NCI-H1048 (cell line): ENCODE measurements at regions not wholly inside any gene's neighbourhood (a gene's known extent, or its start where the extent isn't known, plus 50 kb on each side); places are given as distances from the start of the nearest gene placed in this dataset.

ENCODE experiments used
- DNase-seq: peaks from one replicate; lab custom pipeline; 2025; lab: John Stamatoyannopoulos, UW

DNA sequence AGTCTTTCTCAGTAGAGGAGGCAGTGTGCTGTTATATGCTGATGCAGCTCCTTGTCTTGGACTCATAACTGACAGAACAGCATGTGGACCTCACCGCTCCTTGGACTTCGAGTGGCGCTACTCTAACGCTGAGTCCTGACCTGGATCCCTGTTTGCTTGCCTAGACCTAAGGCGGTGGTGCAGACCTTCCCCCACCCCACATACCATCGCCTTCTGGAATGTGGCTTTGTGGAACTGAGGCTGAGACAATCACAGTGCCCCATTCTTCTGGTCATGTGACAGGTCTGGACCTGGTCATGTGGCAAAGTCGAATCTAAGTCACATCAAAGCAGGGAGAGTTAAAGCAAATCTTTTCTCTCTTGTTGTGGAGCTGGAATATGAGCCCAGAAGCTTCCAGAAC lies 190.7 kb upstream of the MKI67 start:
- no peak for DNase-seq

DNA sequence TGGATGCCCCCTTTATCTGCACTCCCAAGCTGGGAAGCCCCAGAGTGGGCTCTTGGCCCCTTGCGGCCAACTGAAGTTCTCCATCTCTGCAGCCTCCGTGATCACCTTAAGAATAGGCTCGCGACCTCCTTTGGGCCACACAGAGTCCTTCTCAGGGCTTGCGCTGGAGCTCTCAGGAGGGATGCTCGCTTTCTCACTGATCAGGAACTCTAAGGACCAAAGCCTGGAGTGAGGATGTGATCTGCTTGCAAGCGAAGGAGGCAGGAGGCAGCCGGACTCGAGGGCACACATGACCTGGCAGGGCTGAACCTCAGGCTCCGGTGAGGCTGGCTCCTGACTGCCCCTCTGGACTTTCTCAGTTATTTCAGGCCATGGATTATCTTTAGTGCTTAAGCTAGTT lies 192.1 kb upstream of the MKI67 start:
- DNase-seq = no peak

DNA sequence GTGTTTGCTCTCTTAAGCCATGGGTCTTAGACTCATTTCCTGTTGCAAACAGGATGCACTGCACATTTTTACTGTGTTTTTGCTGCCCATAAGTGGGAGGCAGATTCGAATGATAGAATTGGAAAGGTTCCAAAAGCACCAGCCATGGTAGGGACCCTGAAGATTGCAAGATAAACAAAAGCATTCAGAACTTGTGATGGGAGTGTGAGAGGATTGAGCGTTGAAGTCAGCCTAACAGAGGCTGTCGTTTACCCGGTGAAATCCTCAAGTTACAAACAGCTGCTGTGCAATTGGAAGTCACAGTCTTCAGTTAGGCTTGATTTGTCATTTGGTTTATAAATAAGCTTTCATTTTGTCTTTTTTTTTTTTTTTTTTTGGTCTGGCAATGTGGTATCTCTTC lies 192.7 kb upstream of the MKI67 start:
- no peak for DNase-seq

DNA sequence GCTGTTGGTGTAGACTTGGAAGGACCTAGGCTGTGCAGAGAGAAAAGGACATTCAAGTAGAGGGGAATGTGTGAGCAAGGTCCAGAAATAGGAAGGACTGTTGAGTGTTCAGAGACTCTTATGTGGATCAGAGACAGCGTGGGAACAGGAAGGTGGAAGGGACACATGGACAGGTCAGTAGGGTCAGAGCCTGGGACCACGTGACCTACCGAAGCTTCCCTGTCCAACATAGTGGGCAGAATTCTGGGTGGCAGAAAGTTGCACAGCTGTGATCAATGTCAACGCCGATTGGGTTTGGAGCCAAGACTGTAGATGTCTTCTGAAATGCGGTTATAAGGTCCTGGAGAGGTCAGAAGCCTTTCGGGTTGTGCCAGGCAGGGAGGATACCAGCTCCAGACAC lies 195.9 kb upstream of the MKI67 start:
- no peak for DNase-seq

DNA sequence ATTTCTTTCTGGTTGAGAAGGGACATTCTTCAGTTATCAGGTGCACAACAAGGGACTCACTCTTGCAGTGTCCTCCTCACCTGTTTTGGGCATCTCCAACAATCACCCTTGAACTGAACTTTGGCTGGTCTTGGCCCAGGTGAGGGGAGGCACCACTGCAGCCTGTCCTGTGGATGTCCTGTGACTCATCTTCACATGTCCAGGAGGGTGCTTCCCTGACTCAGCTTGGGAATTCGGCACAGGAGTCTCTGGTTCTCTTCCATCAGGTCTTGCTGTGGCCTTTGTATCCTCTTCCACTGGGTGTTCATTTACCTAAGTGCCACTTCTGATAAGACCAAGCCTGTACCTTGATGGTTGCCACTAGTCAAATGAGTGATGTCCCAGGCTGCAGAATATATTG lies 196.7 kb upstream of the MKI67 start:
- DNase-seq = no peak

DNA sequence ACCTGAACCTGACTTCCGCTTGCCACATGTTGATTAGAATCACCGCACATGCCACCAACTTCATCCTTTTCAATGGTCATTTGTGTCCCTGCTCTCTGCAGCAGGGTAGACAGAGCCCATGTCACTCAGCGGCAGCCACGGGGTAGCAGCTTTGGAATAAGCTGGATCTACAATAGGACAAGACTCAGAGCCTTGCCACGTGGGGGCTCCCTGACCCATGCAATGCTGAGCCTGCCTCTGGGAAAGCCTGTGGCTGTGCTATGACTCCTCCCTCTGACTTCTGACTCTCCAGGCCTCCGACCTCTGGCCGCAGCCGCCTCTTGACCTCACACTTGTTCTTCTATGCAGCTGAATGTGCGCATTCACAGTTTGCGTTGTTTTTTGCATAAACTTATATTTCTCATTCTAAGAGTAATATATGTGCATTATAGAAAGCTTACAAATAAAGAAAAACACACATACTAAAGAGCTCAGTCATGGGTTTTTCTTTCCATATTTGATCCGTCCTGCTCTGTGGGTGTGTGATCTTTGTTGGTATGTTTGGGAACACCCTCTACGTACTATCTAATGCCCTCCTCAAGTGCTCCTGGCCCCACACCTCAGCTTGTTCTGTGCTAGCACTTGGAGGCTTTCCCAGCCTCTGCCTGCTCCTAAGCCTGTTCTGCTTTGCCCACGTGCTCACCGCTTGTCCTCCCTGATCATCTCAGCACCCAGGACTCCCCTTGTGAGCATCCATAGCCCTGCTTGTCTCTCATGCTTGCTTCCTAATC lies 198.0 kb upstream of the MKI67 start:
- no peak for DNase-seq

DNA sequence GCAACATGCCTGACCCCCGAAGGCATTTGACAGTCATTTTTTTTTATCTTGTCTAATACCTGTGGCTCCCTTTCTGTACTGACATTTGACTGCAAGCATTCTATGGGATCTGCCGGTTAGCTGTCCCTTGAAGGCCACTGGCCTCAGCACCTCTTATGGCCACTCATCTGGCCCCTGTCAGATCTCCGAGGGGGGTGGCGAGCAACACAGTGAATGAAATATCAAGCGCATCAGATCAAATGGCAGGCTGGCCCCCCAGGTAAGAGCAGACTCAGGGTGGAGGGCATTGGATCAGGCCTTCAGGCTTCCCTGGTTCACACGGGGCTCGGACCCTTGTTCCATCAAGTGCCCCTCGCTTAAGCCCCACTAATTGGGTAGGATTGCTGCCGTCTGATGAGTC lies 199.6 kb upstream of the MKI67 start:
- no peak for DNase-seq

DNA sequence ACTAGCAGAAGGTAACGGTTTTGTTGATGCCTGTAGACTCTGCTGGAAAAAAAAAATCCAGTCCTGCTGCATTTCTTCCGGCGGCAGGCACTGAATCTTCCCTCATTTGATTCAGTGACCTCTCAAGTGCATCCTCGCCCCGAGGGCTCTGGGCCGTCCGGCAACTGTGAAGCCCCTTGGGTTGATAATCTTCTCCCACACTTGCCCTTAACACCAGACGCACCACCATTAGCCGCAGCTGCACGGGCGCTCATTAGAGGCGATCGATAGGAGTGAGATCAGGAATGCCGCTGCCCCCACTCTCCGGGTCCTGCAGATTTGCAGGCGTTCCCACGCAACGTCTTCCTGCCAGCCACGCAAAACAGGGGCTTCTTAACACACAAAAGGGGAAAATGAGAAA lies 200.0 kb upstream of the MKI67 start:
- no peak for DNase-seq

DNA sequence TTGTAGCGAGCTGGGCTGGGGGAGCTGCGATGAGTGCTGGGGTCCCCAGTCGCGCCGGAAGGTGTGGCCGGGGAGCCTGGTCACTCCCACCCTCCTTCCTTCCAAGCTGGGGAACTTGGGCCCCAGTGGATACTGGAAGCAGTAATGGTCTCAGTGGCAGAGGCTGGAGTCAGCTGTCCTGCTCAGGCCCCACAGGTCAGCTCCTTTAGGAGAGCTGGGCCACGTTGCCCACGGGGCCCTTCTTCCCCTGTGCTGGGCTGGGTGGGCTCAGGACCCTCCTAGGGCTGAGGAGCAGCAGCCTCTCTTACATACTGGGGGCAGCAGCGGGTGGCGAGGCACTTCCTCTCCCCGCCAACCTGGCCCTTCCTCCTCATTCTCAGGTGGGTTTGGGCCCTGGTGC lies 200.6 kb upstream of the MKI67 start:
- DNase-seq = no peak

DNA sequence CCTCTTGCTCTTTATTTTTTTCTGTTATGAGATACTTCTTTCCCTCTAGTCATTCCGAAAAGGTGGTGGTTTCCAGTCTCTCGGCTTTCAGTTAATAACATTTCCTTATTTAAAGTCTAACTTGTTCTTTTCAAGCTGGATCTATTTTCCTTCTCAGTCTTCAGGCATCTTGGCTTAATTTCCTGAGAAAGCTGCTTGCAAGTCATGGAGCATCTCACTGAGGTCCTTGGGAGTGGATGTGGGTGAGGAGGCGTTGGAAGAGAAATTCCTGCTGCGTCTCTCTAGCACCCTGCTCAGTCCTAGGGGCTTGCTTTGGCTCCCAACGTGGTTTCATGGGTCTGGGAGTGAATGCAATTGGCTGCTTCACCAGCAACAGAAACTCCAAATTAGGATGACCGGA lies 210.2 kb upstream of the MKI67 start:
- no peak for DNase-seq

DNA sequence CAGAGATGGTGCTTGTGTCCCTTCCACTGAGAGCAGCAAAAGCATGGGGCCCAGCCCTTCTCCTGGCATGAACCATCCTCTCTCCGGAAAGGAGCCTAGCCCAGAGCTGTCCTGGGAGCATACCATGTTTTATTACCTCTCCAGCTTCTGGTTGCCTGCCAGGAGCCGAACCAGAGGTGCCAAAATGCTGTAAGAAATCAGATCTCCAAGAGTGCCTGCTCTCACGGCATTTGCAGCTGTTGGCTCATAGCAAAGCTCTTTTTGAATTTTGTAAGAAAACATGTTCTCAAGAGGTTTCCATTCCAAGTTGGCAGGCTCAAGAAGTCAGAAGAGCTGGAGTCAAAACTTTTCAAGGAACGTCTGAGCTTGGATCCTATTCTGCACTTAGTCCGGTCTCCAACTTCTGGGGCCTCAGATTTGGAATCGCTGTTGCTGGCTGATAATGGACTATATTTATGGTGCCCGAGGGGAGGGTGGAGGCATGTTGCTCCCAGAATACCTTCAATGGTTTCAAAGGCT lies 211.7 kb upstream of the MKI67 start:
- DNase-seq = no peak

DNA sequence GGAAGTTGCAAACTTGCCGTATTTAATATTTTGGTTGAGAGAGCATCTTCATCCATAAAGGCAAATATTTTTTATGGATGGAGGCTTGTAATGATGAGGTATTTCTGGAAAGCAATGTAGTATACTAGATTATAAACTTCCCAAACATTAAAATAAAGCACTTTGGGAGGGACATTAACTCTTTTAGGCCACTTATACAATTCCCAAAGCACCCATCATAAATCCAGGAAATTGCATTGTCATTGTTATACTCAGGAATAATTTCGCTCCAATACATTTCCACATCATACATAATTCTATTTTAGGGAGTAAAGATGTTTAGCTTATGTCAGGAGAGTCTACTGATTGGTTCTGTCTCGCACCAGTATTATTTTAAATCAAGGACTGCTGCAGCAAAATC lies 212.7 kb upstream of the MKI67 start:
- DNase-seq = no peak

DNA sequence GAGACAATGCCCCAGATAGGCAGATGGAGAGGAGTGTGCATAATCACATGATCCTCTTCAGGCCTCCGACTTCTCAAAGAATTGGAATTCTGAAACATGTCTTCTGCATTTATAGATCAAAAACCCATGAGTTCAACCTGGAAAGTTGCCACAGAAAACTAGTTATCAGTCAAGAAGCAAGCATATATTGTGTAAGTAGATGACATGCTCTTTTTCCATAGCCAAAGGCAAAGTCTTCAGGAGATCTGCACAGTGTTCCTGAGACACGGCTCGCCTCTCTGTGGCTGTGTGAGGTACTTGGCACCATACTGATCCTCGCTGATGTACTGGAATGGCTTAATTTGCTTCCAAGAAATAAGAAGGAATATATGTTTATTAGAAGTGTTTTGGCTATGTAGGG lies 213.5 kb upstream of the MKI67 start:
- DNase-seq = no peak

DNA sequence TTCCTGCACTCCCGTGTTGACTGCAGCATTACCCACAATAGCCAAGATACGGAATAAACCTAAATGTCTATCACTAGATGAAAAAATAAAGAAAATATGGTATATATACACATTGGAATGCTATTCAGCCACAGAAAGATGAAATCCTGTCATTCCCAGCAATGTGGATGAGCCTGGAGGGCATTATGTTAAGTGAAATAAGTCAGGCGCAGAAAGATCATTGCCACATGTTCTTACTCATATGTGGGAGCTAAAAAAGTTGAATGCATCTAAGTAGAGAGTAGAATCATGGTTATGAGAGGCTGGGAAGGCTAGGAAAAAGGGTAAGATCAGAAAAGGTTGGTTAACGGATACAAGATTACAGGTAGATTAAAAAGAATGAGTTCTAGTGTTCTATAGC lies 219.1 kb upstream of the MKI67 start:
- no peak for DNase-seq

DNA sequence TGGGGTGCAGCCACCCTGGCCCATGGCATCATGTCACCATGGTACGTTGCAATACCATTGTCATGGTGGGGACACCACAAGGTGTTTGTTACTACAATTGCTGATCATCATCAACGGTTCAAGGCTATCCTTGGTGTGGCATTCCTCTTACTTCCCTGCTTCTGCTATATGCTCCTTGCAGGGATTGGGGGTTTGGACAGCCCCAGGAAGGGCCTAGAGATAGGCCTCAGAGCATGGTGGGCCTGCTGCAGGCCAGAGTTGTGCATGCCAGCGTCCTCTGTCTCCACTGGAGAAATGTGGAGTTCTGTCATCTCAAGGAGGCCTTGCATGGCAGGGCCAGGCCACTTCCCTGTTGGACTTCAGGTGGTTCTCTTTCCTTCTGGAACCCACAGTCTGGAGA lies 234.6 kb upstream of the MKI67 start:
- no peak for DNase-seq

DNA sequence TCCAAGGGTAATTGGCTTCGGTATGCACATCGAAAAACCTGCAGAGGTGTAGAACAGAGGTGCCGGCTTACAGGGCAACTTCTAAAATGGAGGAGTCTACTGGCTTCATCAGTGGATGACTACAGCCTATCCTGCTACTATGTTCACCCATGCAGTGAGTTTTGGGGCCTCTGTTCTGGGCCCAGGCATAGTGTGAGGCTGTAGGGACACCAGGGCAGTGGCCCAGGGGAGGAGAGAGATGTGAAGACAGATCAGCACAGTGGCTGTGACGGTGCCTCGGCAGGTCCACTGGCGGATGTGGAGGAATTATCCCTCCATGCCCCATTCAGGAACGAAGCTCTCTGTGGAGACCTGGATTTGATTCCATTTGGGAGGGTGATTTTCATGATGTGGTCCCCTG lies 235.3 kb upstream of the MKI67 start:
- no peak for DNase-seq

DNA sequence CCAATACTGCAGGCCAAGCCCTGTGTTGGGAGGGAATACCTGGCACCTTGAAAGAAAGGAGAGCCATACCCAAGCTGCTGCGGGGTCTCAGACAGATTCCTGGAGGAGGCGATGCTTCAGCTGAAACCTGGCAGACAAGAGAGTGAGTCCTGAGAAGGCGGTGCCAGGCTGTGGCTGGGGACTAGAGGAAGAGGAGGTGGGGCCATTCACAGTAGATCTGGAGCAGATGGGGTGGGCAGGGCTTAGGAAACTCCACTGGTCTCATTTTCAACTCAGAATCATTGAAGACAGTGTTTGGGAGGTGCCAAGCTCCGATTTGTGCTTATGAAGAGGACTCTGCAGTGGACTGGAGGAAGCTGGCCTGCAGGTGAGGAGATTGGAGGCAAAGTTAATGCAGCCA lies 236.3 kb upstream of the MKI67 start:
- no peak for DNase-seq

DNA sequence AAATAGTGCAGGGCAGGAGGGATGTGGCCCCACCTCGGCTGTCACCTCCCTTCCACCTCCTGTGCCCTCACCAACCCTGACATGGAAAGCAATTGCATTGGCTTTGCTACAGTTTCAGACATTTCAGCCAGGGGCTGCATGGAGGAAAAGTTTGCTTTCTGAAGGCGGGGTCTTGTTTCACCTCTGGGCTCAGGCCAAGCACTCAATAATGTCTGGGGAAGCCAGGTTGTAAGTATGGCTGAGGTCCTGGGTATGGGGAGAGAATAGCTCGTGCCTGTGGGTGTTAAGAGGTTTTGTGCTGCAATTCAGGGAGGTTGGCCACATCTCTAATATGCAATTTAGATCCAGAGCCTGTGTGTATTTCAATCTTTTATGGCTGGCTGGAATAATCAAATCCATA lies 238.4 kb upstream of the MKI67 start:
- no peak for DNase-seq

DNA sequence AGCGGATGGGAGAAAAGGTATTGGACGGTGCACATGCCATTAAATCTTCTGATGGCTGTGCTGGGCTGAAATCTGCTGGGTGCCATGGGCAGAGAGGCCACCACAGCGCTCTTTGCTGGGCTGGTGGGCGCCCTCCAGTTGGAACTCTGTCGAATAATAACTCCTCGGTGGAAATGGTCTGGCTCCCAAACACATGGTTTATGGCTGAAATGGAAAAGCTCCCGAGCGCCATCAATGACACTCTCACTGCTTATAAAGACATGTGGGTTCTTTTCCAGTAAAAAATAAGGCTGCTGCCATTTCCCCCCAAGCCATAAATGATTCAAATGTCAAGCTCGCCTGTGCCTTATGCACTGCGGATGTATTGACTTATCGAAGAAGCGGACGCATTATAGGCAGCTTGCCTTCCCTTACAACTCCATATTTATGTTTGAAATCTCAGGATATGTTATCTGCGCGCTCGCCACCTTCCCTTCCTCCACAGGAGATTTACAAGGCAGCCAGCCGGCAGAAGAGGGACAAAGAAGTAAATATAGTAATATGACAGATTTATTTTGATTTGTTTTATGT lies 239.0 kb upstream of the MKI67 start:
- DNase-seq = no peak

DNA sequence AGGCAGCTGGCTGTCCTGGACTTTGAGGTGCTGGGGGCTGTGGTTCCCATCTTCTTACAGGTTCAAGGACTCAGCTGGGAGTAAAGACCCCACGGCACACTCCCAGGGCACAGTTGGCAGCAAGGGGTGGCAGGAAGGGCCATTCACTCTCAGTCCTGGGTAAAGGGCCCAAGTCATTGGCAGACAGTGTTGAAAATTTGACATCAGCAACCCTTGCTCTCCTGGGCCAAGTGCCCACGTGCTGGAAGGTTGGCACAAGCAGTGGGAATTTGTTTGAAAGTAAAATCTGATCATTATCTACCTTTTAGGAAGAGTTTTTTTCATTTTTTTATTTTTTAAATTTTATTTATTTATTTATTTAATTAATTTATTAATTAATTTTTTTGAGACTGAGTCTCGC lies 241.6 kb upstream of the MKI67 start:
- no peak for DNase-seq

DNA sequence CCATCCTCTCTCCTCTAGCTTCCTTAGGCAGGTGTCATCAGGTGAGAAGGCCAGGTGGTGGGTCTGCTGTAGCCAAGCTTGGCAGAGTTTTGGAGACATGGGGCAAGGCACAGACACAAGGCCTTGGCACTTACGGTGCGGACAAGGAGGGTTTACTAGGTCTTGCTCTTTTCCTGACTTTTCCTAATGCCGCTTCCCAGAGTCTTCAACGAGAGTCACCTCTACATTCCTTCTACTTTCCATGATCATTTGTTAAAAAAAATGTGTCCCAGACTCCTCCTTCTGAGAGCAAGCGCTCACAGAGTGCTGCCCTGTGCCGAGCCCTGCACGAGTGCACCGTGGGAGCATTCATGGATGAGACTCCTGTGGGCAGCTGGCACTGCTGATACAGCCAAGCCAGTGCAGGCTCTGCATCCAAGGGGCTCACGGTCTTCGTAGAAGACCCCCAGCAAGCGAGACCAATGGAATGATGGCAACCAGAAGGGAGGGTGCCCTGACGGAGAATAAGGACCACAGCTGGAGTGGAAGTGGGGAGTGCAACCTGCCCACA lies 243.0 kb upstream of the MKI67 start:
- no peak for DNase-seq

DNA sequence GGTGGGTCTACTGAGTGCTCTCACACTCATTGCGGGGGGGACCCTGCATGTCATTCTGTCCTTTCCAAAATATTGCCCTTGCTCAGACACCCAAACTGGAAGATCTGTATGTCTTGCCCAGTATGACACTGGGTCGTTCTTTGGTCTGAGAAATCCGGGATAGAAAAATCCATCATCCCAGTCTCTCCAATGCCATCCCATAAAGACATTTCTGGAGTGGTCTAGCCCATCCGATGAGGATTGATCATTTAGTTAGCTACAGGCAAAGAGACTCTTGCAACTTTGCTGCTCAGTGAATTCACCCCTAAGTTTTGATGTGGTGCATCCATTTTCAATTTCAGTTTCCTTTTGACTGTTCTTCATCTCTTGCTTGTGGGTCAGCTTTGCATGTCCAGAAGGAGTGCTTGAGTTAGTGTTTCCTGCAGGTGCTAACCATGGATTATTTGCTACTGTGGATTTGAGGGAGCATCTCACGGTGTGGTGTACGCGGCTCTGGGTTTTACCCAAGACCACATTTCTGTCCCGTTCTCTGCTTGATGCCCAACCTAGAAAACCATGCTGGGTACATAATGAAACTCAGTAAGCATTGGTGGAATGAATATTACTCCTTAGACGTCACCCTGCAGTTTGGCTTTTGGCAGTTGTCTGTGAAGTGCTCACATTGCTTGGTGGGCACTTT lies 247.0 kb upstream of the MKI67 start:
- DNase-seq = no peak

DNA sequence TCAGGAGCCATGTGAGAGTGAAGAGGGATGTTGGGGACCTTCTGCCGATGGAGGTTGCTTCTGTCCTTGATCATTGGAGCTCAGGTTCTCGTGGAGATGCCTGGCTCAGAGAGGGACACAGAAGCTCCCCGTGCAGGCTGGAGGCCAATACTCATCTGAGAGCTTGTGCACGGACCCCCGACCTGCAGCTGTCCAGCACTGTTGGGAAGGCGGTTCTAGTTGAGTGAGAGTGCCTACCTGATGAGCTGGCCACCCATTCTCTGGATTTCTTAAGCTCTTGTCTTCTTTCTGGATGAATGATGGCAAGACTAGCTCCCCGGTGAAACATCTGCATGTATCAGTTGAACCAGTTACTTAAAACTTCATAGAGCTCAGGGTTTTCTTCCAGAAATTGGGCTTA lies 247.6 kb upstream of the MKI67 start:
- DNase-seq = no peak
